ENCODE measurements at regions not wholly inside any gene's neighbourhood (a gene's known extent, or its start where the extent isn't known, plus 50 kb on each side); places are given as distances from the start of the nearest gene placed in this dataset.
A peak's percentile ranks its signal among the peaks of the same experiment; 100 is the strongest.

GRCh38 chr2:144848423-144848822 is 328.5 kb upstream of the ZEB2 start:
- H3K4me3 ChIP-seq (ENCODE audit: low read length): no peak overlapping the region
- no peak for TF ChIP-seq CTCF (conservative IDR thresholded peaks at IDR 0.05; ENCODE audit: low read length)
- DNase-seq (ENCODE audit: low read depth): no peak

- DNase-seq (ENCODE audit: low read depth): no peak
- no peak overlapping the region for H3K4me3 ChIP-seq (ENCODE audit: low read length)
- no peak for TF ChIP-seq CTCF (conservative IDR thresholded peaks at IDR 0.05; ENCODE audit: low read length)
Measured at GRCh38 chr2:144847347-144848080, 327.6 kb upstream of the ZEB2 start.

- TF ChIP-seq CTCF (conservative IDR thresholded peaks at IDR 0.05; ENCODE audit: low read length): no peak
- DNase-seq (ENCODE audit: low read depth): peak; percentile 9
- no peak overlapping the region for H3K4me3 ChIP-seq (ENCODE audit: low read length)
Measured at GRCh38 chr2:144836635-144837350, 316.9 kb upstream of the ZEB2 start.

- DNase-seq (ENCODE audit: low read depth): peak; percentile 11
- no peak overlapping the region for H3K4me3 ChIP-seq (ENCODE audit: low read length)
- TF ChIP-seq CTCF (conservative IDR thresholded peaks at IDR 0.05; ENCODE audit: low read length): no peak
Measured at GRCh38 chr2:144835634-144836350, 315.9 kb upstream of the ZEB2 start.

GRCh38 chr2:144834998-144835633 is 315.2 kb upstream of the ZEB2 start:
- no peak for TF ChIP-seq CTCF (conservative IDR thresholded peaks at IDR 0.05; ENCODE audit: low read length)
- DNase-seq (ENCODE audit: low read depth): peak; percentile 71
- H3K4me3 ChIP-seq (ENCODE audit: low read length): no peak overlapping the region

- no peak for DNase-seq (ENCODE audit: low read depth)
- TF ChIP-seq CTCF (conservative IDR thresholded peaks at IDR 0.05; ENCODE audit: low read length): no peak
- H3K4me3 ChIP-seq (ENCODE audit: low read length): no peak overlapping the region
Measured at GRCh38 chr2:144834363-144834762, 314.4 kb upstream of the ZEB2 start.
